H9 (cell line): ENCODE measurements at regions not wholly inside any gene's neighbourhood (a gene's known extent, or its start where the extent isn't known, plus 50 kb on each side); places are given as distances from the start of the nearest gene placed in this dataset.

Experiments
- DNase-seq: peaks from one replicate; pipeline ENCODE4 v3.0.0-alpha.2; 2017
- H2AFZ ChIP-seq: one replicate; pipeline ENCODE4 v1.6.1; 2013; ENCODE audit warnings: mild to moderate bottlenecking, low read length, control low read depth, moderate library complexity
- H2AK5ac ChIP-seq: 2 replicates; pipeline ENCODE4 v1.6.1; 2013; ENCODE audit warnings: low read length, control low read depth, mixed read lengths; ENCODE audit not compliant: insufficient read length
- H2BK120ac ChIP-seq: one replicate; pipeline ENCODE4 v1.6.1; 2013; ENCODE audit warnings: low read depth, mild to moderate bottlenecking, low read length, control low read depth, inconsistent platforms; ENCODE audit not compliant: poor library complexity, severe bottlenecking
- H2BK12ac ChIP-seq: 2 replicates; pipeline ENCODE4 v1.6.1; 2013; ENCODE audit warnings: low read length, control low read depth, mixed read lengths, low read depth; ENCODE audit not compliant: insufficient read length
- H2BK15ac ChIP-seq: 2 replicates; pipeline ENCODE4 v1.6.1; 2013; ENCODE audit warnings: low read depth, low read length, control low read depth
- H2BK20ac ChIP-seq: one replicate; pipeline ENCODE4 v1.6.1; 2013; ENCODE audit warnings: low read depth, mild to moderate bottlenecking, low read length, control low read depth, inconsistent platforms; ENCODE audit not compliant: poor library complexity, severe bottlenecking
- H2BK5ac ChIP-seq: 2 replicates; pipeline ENCODE4 v1.6.1; 2013; ENCODE audit warnings: low read length, control low read depth, mixed read lengths; ENCODE audit not compliant: insufficient read length
- H3K14ac ChIP-seq: 2 replicates; pipeline ENCODE4 v1.6.1; 2013; ENCODE audit warnings: low read length, control low read depth; ENCODE audit not compliant: insufficient read depth
- H3K18ac ChIP-seq: 2 replicates; pipeline ENCODE4 v1.6.1; 2013; ENCODE audit warnings: low read depth, mild to moderate bottlenecking, mixed read lengths, low read length, control low read depth; ENCODE audit not compliant: insufficient read length
- H3K23ac ChIP-seq: 2 replicates; pipeline ENCODE4 v1.6.1; 2013; ENCODE audit warnings: low read length, control low read depth, mixed read lengths, low read depth; ENCODE audit not compliant: insufficient read length
- H3K23me2 ChIP-seq: 2 replicates; pipeline ENCODE4 v1.6.1; 2013; ENCODE audit warnings: low read depth, mild to moderate bottlenecking, mixed read lengths, low read length, control low read depth; ENCODE audit not compliant: insufficient read length, poor library complexity, severe bottlenecking
- H3K27ac ChIP-seq: 2 replicates; pipeline ENCODE4 v1.5.1; 2013; ENCODE audit warnings: low read length, control low read depth, mixed read lengths, low read depth; ENCODE audit not compliant: insufficient read length
- H3K27me3 ChIP-seq: 2 replicates; pipeline ENCODE4 v1.6.1; 2013; ENCODE audit warnings: low read length, control low read depth, inconsistent platforms; ENCODE audit not compliant: insufficient read depth
- H3K4ac ChIP-seq: 2 replicates; pipeline ENCODE4 v1.6.1; 2013; ENCODE audit warnings: low read depth, mild to moderate bottlenecking, control low read depth, inconsistent platforms, low read length, moderate library complexity
- H3K4me1 ChIP-seq: 2 replicates; pipeline ENCODE4 v1.6.1; 2013; ENCODE audit warnings: low read length, control low read depth, inconsistent platforms; ENCODE audit not compliant: insufficient read depth
- H3K4me2 ChIP-seq: 2 replicates; pipeline ENCODE4 v1.6.1; 2013; ENCODE audit warnings: low read length, control low read depth, mixed read lengths; ENCODE audit not compliant: insufficient read length, insufficient read depth
- H3K56ac ChIP-seq: 2 replicates; pipeline ENCODE4 v1.6.1; 2013; ENCODE audit warnings: low read depth, mild to moderate bottlenecking, mixed read lengths, low read length, control low read depth; ENCODE audit not compliant: insufficient read length
- H3K79me1 ChIP-seq: 2 replicates; pipeline ENCODE4 v1.6.1; 2013; ENCODE audit warnings: low read depth, mild to moderate bottlenecking, moderate library complexity, low read length, control low read depth, inconsistent platforms; ENCODE audit not compliant: insufficient read depth, poor library complexity, severe bottlenecking
- H3K79me2 ChIP-seq: 2 replicates; pipeline ENCODE4 v1.6.1; 2013; ENCODE audit warnings: low read length, control low read depth, inconsistent platforms; ENCODE audit not compliant: insufficient read depth
- H3K9ac ChIP-seq: 2 replicates; pipeline ENCODE4 v1.6.1; 2013; ENCODE audit warnings: low read length, control low read depth, mixed read lengths; ENCODE audit not compliant: insufficient read length; ENCODE audit errors: extremely low read depth
- H3K9me3 ChIP-seq: one replicate; pipeline ENCODE4 v1.6.1; 2013; ENCODE audit warnings: low read depth, low read length, inconsistent platforms; ENCODE audit not compliant: control insufficient read depth
- H3T11ph ChIP-seq: one replicate; pipeline ENCODE4 v1.6.1; 2013; ENCODE audit warnings: mild to moderate bottlenecking, low read length, control low read depth, inconsistent platforms
- H4K20me1 ChIP-seq: one replicate; pipeline ENCODE4 v1.6.1; 2013; ENCODE audit not compliant: control insufficient read depth, insufficient read length, insufficient read depth
- H4K5ac ChIP-seq: 2 replicates; pipeline ENCODE4 v1.6.1; 2013; ENCODE audit warnings: low read depth, mild to moderate bottlenecking, mixed read lengths, low read length, control low read depth; ENCODE audit not compliant: insufficient read length
- H4K8ac ChIP-seq: replicated peaks from 2 replicates; pipeline ENCODE4 v1.6.1; 2013; ENCODE audit warnings: low read length, control low read depth, mixed read lengths, low read depth; ENCODE audit not compliant: insufficient read length
- H4K91ac ChIP-seq: 2 replicates; pipeline ENCODE4 v1.6.1; 2013; ENCODE audit warnings: low read depth, mild to moderate bottlenecking, moderate library complexity, mixed read lengths, low read length, control low read depth; ENCODE audit not compliant: insufficient read length
- H3K27ac Mint-ChIP-seq, 3 experiments: 2 replicates in 2 of 3; 3 replicates in 1 of 3; pipeline ENCODE4 v1.8.0; 2020 to 2021; ENCODE audit warnings: mixed read lengths in 3 of 3, mild to moderate bottlenecking in 1 of 3, moderate library complexity in 1 of 3
- H3K27me3 Mint-ChIP-seq: 2 replicates; pipeline ENCODE4 v1.8.0; 2021; ENCODE audit warnings: low read depth, mild to moderate bottlenecking, moderate library complexity, mixed read lengths
- H3K36me3 Mint-ChIP-seq, 3 experiments: 2 replicates in 2 of 3; 3 replicates in 1 of 3; pipeline ENCODE4 v1.8.0; 2020 to 2021; ENCODE audit warnings: low read depth in 3 of 3, mixed read lengths in 3 of 3; ENCODE audit not compliant: insufficient read depth in 1 of 3
- H3K4me1 Mint-ChIP-seq, 2 experiments: 2 replicates each; pipeline ENCODE4 v1.8.0; 2020; ENCODE audit warnings: mixed read lengths in 2 of 2
- H3K4me3 Mint-ChIP-seq, 2 experiments: 2 replicates in 1 of 2; 3 replicates in 1 of 2; pipeline ENCODE4 v1.8.0; 2020 to 2021; ENCODE audit warnings: mild to moderate bottlenecking in 2 of 2, mixed read lengths in 2 of 2, moderate library complexity in 1 of 2
- H3K9me3 Mint-ChIP-seq, 2 experiments: 2 replicates in 1 of 2; 3 replicates in 1 of 2; pipeline ENCODE4 v1.8.0; 2020; ENCODE audit warnings: mild to moderate bottlenecking in 2 of 2, mixed read lengths in 2 of 2, moderate library complexity in 1 of 2
- CTCF ChIP-seq: fragments of 200-600 bp; sonication (generic); conservative IDR thresholded peaks from 3 replicates; pipeline ENCODE4 v1.8.0; 2021; ENCODE audit warnings: antibody characterized with exemption, mild to moderate bottlenecking
- WGBS: extraction: QIAGEN DNeasy Blood & Tissue Kit; methylation state at CpG from one replicate; pipeline ENCODE4 v1.1.7; 2013; ENCODE audit warnings: missing lambda C conversion rate, low lambda C conversion rate, mixed read lengths; ENCODE audit not compliant: insufficient read length; ENCODE audit errors: extremely low coverage; 5-methylcytosine and 5-hydroxymethylcytosine counted together

- H4K8ac ChIP-seq, result no peak overlapping the region
- H3K4me1 Mint-ChIP-seq, result peaks cover 40% of the 10 kb centered on the region in 2 experiments
- no peak overlapping the region for H3K27ac Mint-ChIP-seq
- H3K4me3 Mint-ChIP-seq, result no peak overlapping the region
- no peak overlapping the region for H4K5ac ChIP-seq
- H3K79me1 ChIP-seq, result no peaks in the 10 kb centered on the region
- no peak overlapping the region for H3K4me2 ChIP-seq
- no peak overlapping the region for H3K4ac ChIP-seq
- H2AFZ ChIP-seq, result no peak overlapping the region
- TF ChIP-seq CTCF, result no peak
- H4K91ac ChIP-seq, result no peak overlapping the region
- peaks cover 21 to 43% (median 25%) of the 10 kb centered on the region in 3 experiments for H3K36me3 Mint-ChIP-seq
- peaks cover 6% of the 10 kb centered on the region for H3K4me1 ChIP-seq
- H3K23me2 ChIP-seq, result peaks cover 5% of the 10 kb centered on the region
- H3K23ac ChIP-seq, result no peak overlapping the region
- no peak for DNase-seq
- H4K20me1 ChIP-seq, result no peaks in the 10 kb centered on the region
- H3K9ac ChIP-seq, result no peak overlapping the region
- H3K9me3 Mint-ChIP-seq, result peaks cover 4 to 13% of the 10 kb centered on the region in 2 experiments
- no peaks in the 10 kb centered on the region for H3K9me3 ChIP-seq
- H3K56ac ChIP-seq, result no peak overlapping the region
- no peak overlapping the region for H3K18ac ChIP-seq
- no peak overlapping the region for H2BK12ac ChIP-seq
- H2AK5ac ChIP-seq, result no peak overlapping the region
- WGBS, result no CpG with 5 or more reads among the region's 1 CpG
- H2BK5ac ChIP-seq, result no peak overlapping the region
- H3K27me3 ChIP-seq, result no peaks in the 10 kb centered on the region
- no peak overlapping the region for H2BK120ac ChIP-seq
- no peak overlapping the region for H3T11ph ChIP-seq
- no peaks in the 10 kb centered on the region for H3K27me3 Mint-ChIP-seq
- no peak overlapping the region for H2BK15ac ChIP-seq
- H3K79me2 ChIP-seq, result peaks cover 5% of the 10 kb centered on the region; the same call in 1 of the 2 replicates
- H2BK20ac ChIP-seq, result no peak overlapping the region
- no peak overlapping the region for H3K14ac ChIP-seq
- H3K27ac ChIP-seq, result no peak overlapping the region
Observed at GRCh38 chrX:122219226-122219625, 964.9 kb upstream of the GRIA3 start.
